Adrenal gland (tissue), 9 donors: ENCODE measurements at regions not wholly inside any gene's neighbourhood (a gene's known extent, or its start where the extent isn't known, plus 50 kb on each side); places are given as distances from the start of the nearest gene placed in this dataset.

Source experiments
- DNase-seq, 7 donors: peaks; one replicate each; pipeline ENCODE4 v3.0.0-alpha.2; 2019 to 2020
- H3K27ac ChIP-seq, 5 donors: fragments of 200-600 bp; sonication (generic) in 4 of 5; 1 replicate in 3 of 5; 2 replicates in 2 of 5; pipeline versions ENCODE4 v1.5.1 to v1.8.0; 2016 to 2020; ENCODE audit warnings: mild to moderate bottlenecking in 1 of 5
- H3K27me3 ChIP-seq: fragments of 200-600 bp; 2 replicates; pipeline ENCODE4 v1.8.0; 2021
- H3K36me3 ChIP-seq, 2 donors: fragments of 200-600 bp; replicated peaks in 1 of 2; 1 replicate in 1 of 2; 2 replicates in 1 of 2; pipeline versions ENCODE4 v1.5.1 to v1.8.0; 2018 to 2022
- H3K4me1 ChIP-seq, 2 donors: fragments of 200-600 bp; replicated peaks in 1 of 2; 1 replicate in 1 of 2; 2 replicates in 1 of 2; pipeline versions ENCODE4 v1.5.1 to v1.8.0; 2018 to 2021
- H3K4me3 ChIP-seq, 4 donors: fragments of 200-600 bp; sonication (generic) in 3 of 4; one replicate each; pipeline ENCODE4 v1.5.1; 2016 to 2018
- H3K9me3 ChIP-seq, 3 donors: fragments of 200-600 bp; sonication (generic) in 1 of 3; replicated peaks in 1 of 3; 1 replicate in 2 of 3; 2 replicates in 1 of 3; pipeline versions ENCODE4 v1.5.1 to v1.8.0; 2016 to 2021
- CTCF ChIP-seq, 6 experiments: fragments of 450-650 bp in 4 of 6; fragments of 200-600 bp in 2 of 6; sonication (generic) in 1 of 6; IDR thresholded peaks; 1 replicate in 5 of 6; 2 replicates in 1 of 6; pipeline versions ENCODE4 v1.5.1 to v1.8.0; 2016 to 2021; ENCODE audit warnings: antibody characterized with exemption in 6 of 6, mild to moderate bottlenecking in 2 of 6, moderate library complexity in 1 of 6
- POLR2A ChIP-seq, 2 donors: fragments of 450-650 bp; IDR thresholded peaks; one replicate each; pipeline ENCODE4 v1.6.1; 2017; ENCODE audit warnings: antibody characterized with exemption in 2 of 2, mild to moderate bottlenecking in 2 of 2, moderate library complexity in 1 of 2
- WGBS, 4 donors: extraction: QIAGEN DNeasy Blood & Tissue Kit in 2 of 4; methylation state at CpG; one replicate each; pipeline versions ENCODE4 v1.1.5 to v1.1.7; 2013 to 2017; 5-methylcytosine and 5-hydroxymethylcytosine counted together
- intact Hi-C, 2 donors: fragments of 100-400 bp; cut with DNase I; formaldehyde crosslinking; loops; one replicate each; pipeline versions ENCODE4 v1.14.1 to v1.15.0; 2022 to 2023
- donor health status: healthy with polysubstance abuse.
- donor health status: Bipolar disorder and iron deficiency.
- donor health status: DM: yes; HTN: yes; CAD: no.
- donor health status: DM: no; HTN: no; CAD: no.
- donor health status: DM: no; HTN: no; CAD: no.

GRCh38 chr2:167860082-167860481 is 387.3 kb downstream of the STK39 start:
- Histone ChIP-seq H3K27me3 (no peaks in the 10 kb centered on the region), H3K4me1 (no peaks in the 10 kb centered on the region), H3K36me3 (no peaks in the 10 kb centered on the region), H3K9me3 (no peaks in the 10 kb centered on the region), H3K27ac (no peak overlapping the region), H3K4me3 (no peak overlapping the region)
- DNase-seq: no peak
- TF ChIP-seq CTCF (IDR thresholded peaks at IDR 0.05) (no peak), POLR2A (IDR thresholded peaks at IDR 0.05) (no peak)
- intact Hi-C loops: no loop called here
- WGBS, 4 donors: 47 to 81% (median 57%) methylated on average over 1 of the region's 1 CpG

GRCh38 chr2:167859676-167860075 is 387.7 kb downstream of the STK39 start:
- WGBS, 4 donors: 60 to 70% (median 65%) methylated on average over 1 of the region's 1 CpG
- Histone ChIP-seq H3K9me3 (no peaks in the 10 kb centered on the region), H3K4me1 (no peaks in the 10 kb centered on the region), H3K36me3 (no peaks in the 10 kb centered on the region), H3K4me3 (no peak overlapping the region), H3K27ac (no peak overlapping the region), H3K27me3 (no peaks in the 10 kb centered on the region)
- TF ChIP-seq POLR2A (IDR thresholded peaks at IDR 0.05): no peak
- intact Hi-C loops: no loop called here
- DNase-seq: no peak

GRCh38 chr2:167858086-167858485 is 389.3 kb downstream of the STK39 start:
- intact Hi-C loops: no loop called here

GRCh38 chr2:167857416-167857815 is 390.0 kb downstream of the STK39 start:
- no peaks in the 10 kb centered on the region for H3K4me1 ChIP-seq
- no peak overlapping the region for H3K27ac ChIP-seq
- WGBS, 4 donors: 79 to 98% (median 87%) methylated on average over 1 of the region's 1 CpG
- TF ChIP-seq POLR2A (IDR thresholded peaks at IDR 0.05) (no peak), CTCF (IDR thresholded peaks at IDR 0.05) (no peak)
- no peaks in the 10 kb centered on the region for H3K27me3 ChIP-seq
- H3K36me3 ChIP-seq: no peaks in the 10 kb centered on the region
- no peaks in the 10 kb centered on the region for H3K9me3 ChIP-seq
- intact Hi-C loops: no loop called here
- no peak overlapping the region for H3K4me3 ChIP-seq
- DNase-seq: no peak

More at GRCh38 chr2:167858086-167858485, 389.3 kb downstream of the STK39 start:
- Histone ChIP-seq H3K27ac (no peak overlapping the region), H3K36me3 (no peaks in the 10 kb centered on the region), H3K4me1 (no peaks in the 10 kb centered on the region), H3K9me3 (no peaks in the 10 kb centered on the region), H3K27me3 (no peaks in the 10 kb centered on the region), H3K4me3 (no peak overlapping the region)
- DNase-seq: no peak
- 72 to 80% (median 79%) methylated on average over 4 of the region's 4 CpGs for WGBS, 4 donors
- no peak for TF ChIP-seq CTCF (IDR thresholded peaks at IDR 0.05)
- TF ChIP-seq POLR2A (IDR thresholded peaks at IDR 0.05): no peak

- no peak for TF ChIP-seq POLR2A (IDR thresholded peaks at IDR 0.05)
- no peak for TF ChIP-seq CTCF (IDR thresholded peaks at IDR 0.05)
- Histone ChIP-seq H3K9me3 (no peaks in the 10 kb centered on the region), H3K27me3 (no peaks in the 10 kb centered on the region), H3K27ac (no peak overlapping the region), H3K36me3 (no peaks in the 10 kb centered on the region), H3K4me3 (no peak overlapping the region), H3K4me1 (no peaks in the 10 kb centered on the region)
- intact Hi-C loops: no loop called here
- DNase-seq: no peak
Measured at GRCh38 chr2:167856190-167856589, 391.2 kb downstream of the STK39 start.
